ENCODE measurements at regions not wholly inside any gene's neighbourhood (a gene's known extent, or its start where the extent isn't known, plus 50 kb on each side); places are given as distances from the start of the nearest gene placed in this dataset.
"Not testable (repeated sequence)": the region's sequence is repeated elsewhere in the genome, so short reads cannot be mapped to it uniquely, and the experiment has no call there.

DNA sequence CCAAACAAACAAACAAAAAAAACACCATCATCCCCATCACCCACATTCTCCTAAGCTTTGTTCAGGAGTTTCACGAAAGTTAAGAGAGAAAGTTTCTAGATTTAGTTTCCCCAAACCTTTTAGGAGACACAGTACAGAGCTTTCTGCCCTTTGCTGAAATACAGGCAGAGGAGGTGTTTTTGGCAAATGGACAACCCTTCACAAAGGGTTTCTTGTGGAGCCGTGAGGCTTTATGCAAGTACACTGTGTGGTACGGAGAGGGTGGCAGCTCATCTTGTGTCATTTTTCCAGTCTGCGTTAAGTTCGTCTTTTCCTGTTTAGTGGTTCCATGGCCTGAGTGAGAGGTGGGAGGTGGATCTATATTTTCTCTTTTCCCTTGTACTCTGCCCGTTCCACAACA, 215.5 kb upstream of the PRKCQ start:
- DNase-seq: no peak

DNA sequence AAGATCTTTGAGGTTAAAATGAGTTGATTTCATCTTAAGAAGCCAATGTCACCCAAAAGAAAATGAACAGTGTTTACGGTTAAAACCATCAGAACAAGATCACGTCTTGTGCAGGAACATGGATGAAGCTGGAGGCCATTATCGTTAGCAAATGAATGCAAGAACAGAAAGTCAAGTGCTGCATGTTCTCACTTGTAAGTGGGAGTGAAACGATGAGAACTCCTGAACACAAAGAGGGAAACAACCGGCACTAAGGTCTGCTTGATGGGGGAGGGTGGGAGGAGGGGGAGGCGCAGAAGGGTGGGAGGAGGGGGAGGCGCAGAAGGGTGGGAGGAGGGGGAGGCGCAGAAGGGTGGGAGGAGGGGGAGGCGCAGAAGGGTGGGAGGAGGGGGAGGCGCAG, 214.8 kb upstream of the PRKCQ start:
- DNase-seq: not testable (repeated sequence)

DNA sequence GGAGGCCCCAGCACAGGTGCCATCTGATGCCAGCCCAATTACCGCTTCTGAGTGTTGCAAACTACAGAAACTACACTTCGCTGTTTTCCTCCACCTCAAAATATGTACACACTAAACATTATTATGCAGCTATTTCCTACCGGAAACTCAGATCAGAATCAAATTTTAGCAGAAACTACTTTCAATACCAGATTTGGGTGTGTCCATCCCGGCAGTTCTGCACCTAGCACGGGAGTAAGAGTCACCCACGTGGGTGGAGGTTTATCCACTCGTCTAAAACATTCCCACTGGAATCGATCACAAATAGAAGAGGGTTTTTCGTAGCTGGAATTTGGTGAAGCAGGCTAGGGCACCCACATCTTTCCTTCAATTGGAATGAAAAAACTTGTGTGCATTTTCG, 214.4 kb upstream of the PRKCQ start:
- no peak for DNase-seq

GRCh38 chr10:6788731-6789130, 208.7 kb upstream of the PRKCQ start:
- DNase-seq: no peak

GRCh38 chr10:6788231-6788630, 208.2 kb upstream of the PRKCQ start:
- DNase-seq: no peak

GRCh38 chr10:6787718-6788117, 207.6 kb upstream of the PRKCQ start:
- no peak for DNase-seq

- DNase-seq: no peak
These were observed 207.0 kb upstream of the PRKCQ start for GRCh38 chr10:6787091-6787490.

GRCh38 chr10:6786579-6787031, 206.5 kb upstream of the PRKCQ start:
- DNase-seq: no peak

GRCh38 chr10:6784429-6784828, 204.4 kb upstream of the PRKCQ start:
- DNase-seq: not testable (repeated sequence)

- no peak for DNase-seq
These were observed 203.4 kb upstream of the PRKCQ start for GRCh38 chr10:6783471-6783870.

- DNase-seq: no peak
These were observed 202.3 kb upstream of the PRKCQ start for GRCh38 chr10:6782378-6782777.

GRCh38 chr10:6781133-6781770, 201.2 kb upstream of the PRKCQ start:
- DNase-seq: no peak

DNA sequence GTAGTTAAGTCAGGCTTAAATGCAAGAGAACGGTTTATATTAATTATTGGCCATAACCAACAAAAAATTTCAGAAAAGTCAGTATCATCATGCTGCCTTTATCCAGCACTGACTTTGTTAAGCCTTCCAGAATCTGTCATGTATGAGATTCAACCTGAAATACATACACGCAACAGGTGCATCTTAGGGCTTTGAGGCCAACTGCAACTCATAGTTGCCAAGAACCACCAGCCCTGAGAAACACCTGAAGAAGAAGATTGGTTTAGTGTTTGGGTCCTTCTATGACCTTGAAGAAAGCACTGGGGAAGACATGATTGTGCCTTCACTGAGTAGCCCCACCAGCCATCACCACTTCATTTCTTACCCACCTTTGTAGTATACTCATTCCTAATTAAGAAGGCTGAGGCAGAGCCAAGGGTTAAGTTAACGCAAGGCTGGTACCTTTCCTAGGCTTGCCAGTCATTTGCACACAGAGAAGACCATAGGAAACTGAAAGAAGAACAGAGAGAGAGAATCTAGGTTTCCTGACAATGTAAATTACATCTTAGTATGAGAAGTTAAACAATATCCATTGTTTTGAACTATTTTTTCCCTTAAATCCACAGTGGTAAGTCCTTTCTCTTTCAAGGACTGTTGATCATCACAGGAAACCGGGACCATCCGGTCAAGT, 200.1 kb upstream of the PRKCQ start:
- no peak for DNase-seq

- DNase-seq: no peak
These were observed 199.1 kb upstream of the PRKCQ start for GRCh38 chr10:6778992-6779701.

DNA sequence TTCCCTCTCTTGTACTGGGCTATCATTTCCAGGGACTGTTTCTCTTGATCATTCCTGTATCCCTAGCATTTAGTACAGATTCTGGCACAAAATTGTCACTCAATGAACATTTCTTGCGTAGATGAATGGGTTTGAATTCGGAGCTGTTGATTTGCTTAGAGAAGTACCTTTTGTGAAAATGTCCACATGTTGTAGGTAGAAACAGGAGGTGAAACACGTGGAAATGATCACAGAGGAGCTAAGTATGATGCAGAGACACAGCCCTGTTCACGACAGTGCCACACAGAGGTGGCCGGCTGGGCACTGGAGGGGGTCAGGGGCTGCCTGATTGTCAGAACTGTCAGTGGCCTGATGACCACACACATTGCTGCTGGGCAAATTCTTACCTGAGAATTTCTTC, 196.1 kb upstream of the PRKCQ start:
- DNase-seq: no peak

- DNase-seq: no peak
These were observed 194.3 kb upstream of the PRKCQ start for GRCh38 chr10:6774406-6774805.

- DNase-seq: no peak
These were observed 191.3 kb upstream of the PRKCQ start for GRCh38 chr10:6771331-6771730.

DNA sequence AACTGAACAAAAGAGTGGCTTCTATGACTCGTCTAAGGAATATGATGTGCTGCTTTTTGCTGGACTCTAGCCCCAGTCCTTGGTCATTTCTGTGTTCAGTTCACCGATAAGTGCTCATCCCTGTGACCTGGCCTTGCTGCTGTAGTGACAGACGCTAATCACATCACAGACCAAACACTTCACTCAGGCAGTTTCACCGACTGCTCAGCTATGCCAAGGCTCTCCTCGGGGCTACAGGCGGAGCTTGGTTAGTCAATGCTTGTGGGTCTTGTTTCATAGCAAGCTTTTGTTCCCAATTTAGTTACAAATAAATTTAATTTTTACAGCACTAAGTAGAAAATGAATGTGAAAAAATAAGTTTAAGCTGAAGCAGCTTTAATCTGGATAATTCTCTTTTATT, 190.8 kb upstream of the PRKCQ start:
- DNase-seq: no peak

DNA sequence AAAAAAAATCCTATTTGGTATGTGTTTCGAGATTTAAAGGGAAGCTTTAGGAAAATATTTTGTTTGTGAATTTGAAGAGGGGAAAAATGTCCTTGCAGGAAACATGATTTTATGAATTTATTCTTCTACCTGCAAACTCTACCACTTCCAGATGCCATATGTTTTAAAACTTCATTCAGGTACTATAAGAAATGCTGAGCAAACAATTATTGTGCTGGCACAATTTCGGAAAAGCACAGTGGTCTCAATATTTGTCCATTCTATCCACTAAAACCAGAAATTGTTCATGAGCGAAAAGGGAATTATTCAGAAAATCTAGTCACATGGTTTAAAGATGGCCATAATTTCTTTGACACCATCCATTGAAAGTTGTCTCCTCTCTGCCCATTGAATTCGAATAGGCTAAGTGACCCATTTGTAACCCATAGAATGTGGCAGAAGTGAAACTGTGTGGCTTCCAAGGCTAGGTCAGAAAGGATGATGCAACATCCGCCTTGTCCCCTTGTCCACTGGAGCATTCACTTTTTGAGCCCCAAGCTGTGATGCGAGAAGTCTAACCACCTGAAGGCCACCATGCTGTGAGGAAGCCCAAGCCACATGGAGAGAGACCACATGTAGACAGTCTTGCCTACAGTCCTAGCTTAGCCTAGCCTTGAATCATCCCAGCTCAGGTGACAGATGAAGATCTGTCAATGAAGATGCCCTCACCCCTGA, 189.8 kb upstream of the PRKCQ start:
- no peak for DNase-seq

DNA sequence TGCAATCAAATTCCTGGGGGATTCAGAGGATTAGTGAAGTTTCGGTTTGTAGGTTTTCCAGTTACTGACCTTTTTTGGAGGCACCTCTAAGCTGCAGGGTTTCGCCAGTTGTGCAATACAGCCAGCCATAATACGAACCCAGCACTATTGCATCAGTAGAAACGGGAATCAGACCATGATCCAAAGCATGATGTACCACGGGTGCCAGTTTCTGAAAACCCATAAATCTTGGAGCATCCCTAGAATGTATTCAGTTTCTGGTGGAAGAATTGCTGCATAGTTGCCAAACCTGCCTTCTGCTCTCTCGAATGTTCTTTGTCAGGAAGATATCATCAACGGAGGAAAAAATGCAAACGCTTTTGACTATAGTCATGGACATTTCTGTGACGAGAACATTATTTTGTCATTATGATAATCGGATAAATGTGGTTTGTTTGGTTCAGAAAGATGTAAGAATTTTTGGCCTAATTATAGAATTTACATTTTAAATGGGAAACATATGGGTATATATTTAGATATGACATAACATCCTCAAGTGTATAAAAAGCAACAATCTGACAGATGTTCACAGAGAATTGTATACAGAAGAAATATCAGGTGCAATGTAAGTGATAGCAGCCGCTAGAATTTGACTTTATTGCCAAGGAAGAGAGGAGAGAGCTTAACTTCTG, 186.2 kb upstream of the PRKCQ start:
- DNase-seq: no peak

GRCh38 chr10:6763423-6763822, 183.3 kb upstream of the PRKCQ start:
- DNase-seq: no peak

GRCh38 chr10:6763001-6763400, 182.9 kb upstream of the PRKCQ start:
- no peak for DNase-seq

DNA sequence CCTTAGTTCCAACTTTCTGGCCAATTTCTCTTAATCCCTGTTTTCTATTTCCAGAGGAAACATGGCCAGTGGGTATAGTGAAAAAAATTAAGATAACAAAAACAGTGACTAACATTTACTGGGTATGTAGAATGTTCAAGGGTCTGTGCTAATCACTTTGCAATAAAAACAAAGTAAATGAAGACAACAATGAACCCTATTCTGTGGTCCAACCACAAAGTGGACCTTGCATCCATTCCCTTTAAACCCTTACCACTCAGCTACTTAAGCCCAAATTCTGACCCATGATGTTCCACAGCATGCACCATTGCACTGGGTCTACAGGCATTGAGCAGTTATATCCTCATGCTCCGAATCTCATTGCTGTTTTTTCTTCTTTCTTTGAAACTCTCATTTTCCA, 179.9 kb upstream of the PRKCQ start:
- no peak for DNase-seq
